Adrenal gland (tissue), 9 donors: ENCODE measurements at regions not wholly inside any gene's neighbourhood (a gene's known extent, or its start where the extent isn't known, plus 50 kb on each side); places are given as distances from the start of the nearest gene placed in this dataset.
"Not testable (repeated sequence)": the region's sequence is repeated elsewhere in the genome, so short reads cannot be mapped to it uniquely, and the experiment has no call there.

ENCODE experiments used
- DNase-seq, 7 donors: peaks; one replicate each; pipeline ENCODE4 v3.0.0-alpha.2; 2019 to 2020
- H3K27ac ChIP-seq, 5 donors: fragments of 200-600 bp; sonication (generic) in 4 of 5; 1 replicate in 3 of 5; 2 replicates in 2 of 5; pipeline versions ENCODE4 v1.5.1 to v1.8.0; 2016 to 2020; ENCODE audit warnings: mild to moderate bottlenecking in 1 of 5
- H3K27me3 ChIP-seq: fragments of 200-600 bp; 2 replicates; pipeline ENCODE4 v1.8.0; 2021
- H3K36me3 ChIP-seq, 2 donors: fragments of 200-600 bp; replicated peaks in 1 of 2; 1 replicate in 1 of 2; 2 replicates in 1 of 2; pipeline versions ENCODE4 v1.5.1 to v1.8.0; 2018 to 2022
- H3K4me1 ChIP-seq, 2 donors: fragments of 200-600 bp; replicated peaks in 1 of 2; 1 replicate in 1 of 2; 2 replicates in 1 of 2; pipeline versions ENCODE4 v1.5.1 to v1.8.0; 2018 to 2021
- H3K4me3 ChIP-seq, 4 donors: fragments of 200-600 bp; sonication (generic) in 3 of 4; one replicate each; pipeline ENCODE4 v1.5.1; 2016 to 2018
- H3K9me3 ChIP-seq, 3 donors: fragments of 200-600 bp; sonication (generic) in 1 of 3; replicated peaks in 1 of 3; 1 replicate in 2 of 3; 2 replicates in 1 of 3; pipeline versions ENCODE4 v1.5.1 to v1.8.0; 2016 to 2021
- POLR2A ChIP-seq, 2 donors: fragments of 450-650 bp; IDR thresholded peaks; one replicate each; pipeline ENCODE4 v1.6.1; 2017; ENCODE audit warnings: antibody characterized with exemption in 2 of 2, mild to moderate bottlenecking in 2 of 2, moderate library complexity in 1 of 2
- WGBS, 4 donors: extraction: QIAGEN DNeasy Blood & Tissue Kit in 2 of 4; methylation state at CpG; one replicate each; pipeline versions ENCODE4 v1.1.5 to v1.1.7; 2013 to 2017; 5-methylcytosine and 5-hydroxymethylcytosine counted together
- intact Hi-C, 2 donors: fragments of 100-400 bp; cut with DNase I; formaldehyde crosslinking; loops; one replicate each; pipeline versions ENCODE4 v1.14.1 to v1.15.0; 2022 to 2023
- TF ChIP-seq, protein P1 (sequence below), 6 experiments: fragments of 450-650 bp in 4 of 6; fragments of 200-600 bp in 2 of 6; sonication (generic) in 1 of 6; IDR thresholded peaks; 1 replicate in 5 of 6; 2 replicates in 1 of 6; pipeline versions ENCODE4 v1.5.1 to v1.8.0; 2016 to 2021; ENCODE audit warnings: antibody characterized with exemption in 6 of 6, mild to moderate bottlenecking in 2 of 6, moderate library complexity in 1 of 6
- donor health status: healthy with polysubstance abuse.
- donor health status: Bipolar disorder and iron deficiency.
- donor health status: DM: yes; HTN: yes; CAD: no.
- donor health status: DM: no; HTN: no; CAD: no.
- donor health status: DM: no; HTN: no; CAD: no.

DNA sequence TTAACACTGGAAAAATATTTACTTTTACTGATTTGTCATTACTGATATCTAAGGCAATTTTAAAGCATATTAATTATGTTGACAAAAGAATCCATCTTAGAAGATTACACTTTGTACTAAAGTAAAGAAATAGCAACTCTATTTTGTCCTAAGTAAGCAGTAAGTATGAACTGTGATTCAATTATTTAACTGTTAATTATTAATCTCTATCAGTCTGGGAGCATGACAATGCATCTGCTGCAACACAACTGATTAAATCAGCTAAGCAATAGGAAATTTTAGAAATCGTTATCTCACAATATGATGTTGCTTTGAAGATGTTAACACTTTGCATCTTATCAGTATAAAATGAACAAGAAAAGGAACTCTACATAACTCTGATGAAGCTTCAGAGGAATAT lies 172.3 kb downstream of the DPY19L2 start:
- Histone ChIP-seq H3K36me3 (no peaks in the 10 kb centered on the region), H3K27ac (no peak overlapping the region), H3K4me1 (no peaks in the 10 kb centered on the region), H3K9me3 (no peaks in the 10 kb centered on the region), H3K27me3 (no peaks in the 10 kb centered on the region), H3K4me3 (no peak overlapping the region)
- TF ChIP-seq, protein P1, sequence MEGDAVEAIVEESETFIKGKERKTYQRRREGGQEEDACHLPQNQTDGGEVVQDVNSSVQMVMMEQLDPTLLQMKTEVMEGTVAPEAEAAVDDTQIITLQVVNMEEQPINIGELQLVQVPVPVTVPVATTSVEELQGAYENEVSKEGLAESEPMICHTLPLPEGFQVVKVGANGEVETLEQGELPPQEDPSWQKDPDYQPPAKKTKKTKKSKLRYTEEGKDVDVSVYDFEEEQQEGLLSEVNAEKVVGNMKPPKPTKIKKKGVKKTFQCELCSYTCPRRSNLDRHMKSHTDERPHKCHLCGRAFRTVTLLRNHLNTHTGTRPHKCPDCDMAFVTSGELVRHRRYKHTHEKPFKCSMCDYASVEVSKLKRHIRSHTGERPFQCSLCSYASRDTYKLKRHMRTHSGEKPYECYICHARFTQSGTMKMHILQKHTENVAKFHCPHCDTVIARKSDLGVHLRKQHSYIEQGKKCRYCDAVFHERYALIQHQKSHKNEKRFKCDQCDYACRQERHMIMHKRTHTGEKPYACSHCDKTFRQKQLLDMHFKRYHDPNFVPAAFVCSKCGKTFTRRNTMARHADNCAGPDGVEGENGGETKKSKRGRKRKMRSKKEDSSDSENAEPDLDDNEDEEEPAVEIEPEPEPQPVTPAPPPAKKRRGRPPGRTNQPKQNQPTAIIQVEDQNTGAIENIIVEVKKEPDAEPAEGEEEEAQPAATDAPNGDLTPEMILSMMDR (IDR thresholded peaks at IDR 0.05) = no peak
- TF ChIP-seq POLR2A (IDR thresholded peaks at IDR 0.05) = no peak
- DNase-seq = no peak
- WGBS, 4 donors = 42 to 43% (median 43%) methylated on average over 1 of the region's 1 CpG
- intact Hi-C loops = no loop called here

DNA sequence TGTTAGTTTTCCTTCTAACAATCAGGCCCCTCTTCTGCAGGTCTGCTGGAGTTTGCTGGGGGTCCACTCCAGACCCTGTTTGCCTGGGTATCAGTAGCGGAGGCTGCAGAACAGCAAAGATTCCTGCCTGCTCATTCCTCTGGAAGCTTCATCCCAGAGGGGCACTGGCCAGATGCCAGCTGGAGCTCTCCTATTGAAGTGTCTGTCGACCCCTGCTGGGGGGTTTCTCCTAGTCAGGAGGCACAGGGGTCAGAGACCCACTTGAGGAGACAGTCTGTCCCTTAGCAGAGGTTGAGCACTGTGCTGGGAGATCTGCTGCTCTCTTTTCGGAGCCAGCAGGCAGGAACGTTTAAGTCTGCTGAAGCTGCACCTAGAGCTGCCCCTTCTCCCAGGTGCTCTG lies 174.9 kb downstream of the DPY19L2 start:
- H3K27me3 ChIP-seq, H3K27ac ChIP-seq, H3K9me3 ChIP-seq, H3K36me3 ChIP-seq, intact Hi-C loops, H3K4me1 ChIP-seq, H3K4me3 ChIP-seq: not testable (repeated sequence)
- DNase-seq = peak in 1 of 7 donors; percentile 13
- WGBS, 4 donors = 69 to 83% (median 79%) methylated on average over 2 to 4 of the region's 4 CpGs

DNA sequence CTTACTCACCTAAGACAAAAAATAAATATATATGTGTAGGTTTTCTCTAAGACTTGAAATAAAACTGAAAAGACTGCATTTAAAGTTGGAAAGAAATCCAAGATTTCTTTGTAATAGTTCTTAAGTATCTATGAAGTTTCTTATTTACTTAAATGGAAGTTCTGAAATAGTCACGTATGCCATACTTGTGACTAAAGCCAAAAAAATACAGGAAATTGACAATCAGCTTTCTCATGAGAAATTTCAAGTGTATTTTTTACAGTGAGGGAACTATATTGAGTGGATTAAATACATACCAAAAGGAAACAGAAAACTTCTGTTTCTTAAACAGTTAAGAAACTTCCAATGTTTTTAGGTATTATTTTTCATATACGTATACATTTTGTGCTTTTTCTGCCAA lies 188.1 kb downstream of the DPY19L2 start:
- Histone ChIP-seq H3K27ac (no peak overlapping the region), H3K4me1 (no peaks in the 10 kb centered on the region), H3K9me3 (no peaks in the 10 kb centered on the region), H3K4me3 (no peak overlapping the region), H3K36me3 (no peaks in the 10 kb centered on the region), H3K27me3 (no peaks in the 10 kb centered on the region)
- TF ChIP-seq POLR2A (IDR thresholded peaks at IDR 0.05) = no peak
- TF ChIP-seq, protein P1 (IDR thresholded peaks at IDR 0.05) = no peak
- intact Hi-C loops = no loop called here
- DNase-seq = no peak
- 43 to 57% (median 52%) methylated on average over 2 of the region's 2 CpGs for WGBS, 4 donors

DNA sequence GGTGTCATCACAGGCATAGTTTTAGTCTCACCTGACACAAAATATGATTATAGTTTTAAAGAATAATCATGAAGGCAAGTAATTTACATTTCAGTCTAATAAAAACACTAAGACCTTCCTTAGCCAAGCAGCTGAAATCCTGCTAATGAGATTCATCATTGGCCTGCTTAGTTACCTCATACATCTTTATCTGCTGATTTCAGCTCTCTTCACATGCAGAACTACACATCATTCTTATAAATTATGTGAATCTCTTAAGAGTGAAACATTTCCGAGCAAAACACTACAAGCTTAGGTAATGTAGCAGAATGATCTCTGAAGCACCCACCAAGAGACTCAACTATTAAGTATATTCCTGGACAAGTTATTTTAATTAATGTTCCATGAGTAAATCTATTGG lies 198.1 kb downstream of the DPY19L2 start:
- DNase-seq = no peak
- no peaks in the 10 kb centered on the region for H3K27me3 ChIP-seq
- WGBS, 4 donors = 57 to 86% (median 82%) methylated on average over 1 of the region's 1 CpG
- H3K4me1 ChIP-seq = no peaks in the 10 kb centered on the region
- H3K4me3 ChIP-seq = no peak overlapping the region
- intact Hi-C loops = no loop called here
- TF ChIP-seq POLR2A (IDR thresholded peaks at IDR 0.05) = no peak
- TF ChIP-seq, protein P1 (IDR thresholded peaks at IDR 0.05) = no peak
- no peaks in the 10 kb centered on the region for H3K36me3 ChIP-seq
- no peak overlapping the region for H3K27ac ChIP-seq
- no peaks in the 10 kb centered on the region for H3K9me3 ChIP-seq

DNA sequence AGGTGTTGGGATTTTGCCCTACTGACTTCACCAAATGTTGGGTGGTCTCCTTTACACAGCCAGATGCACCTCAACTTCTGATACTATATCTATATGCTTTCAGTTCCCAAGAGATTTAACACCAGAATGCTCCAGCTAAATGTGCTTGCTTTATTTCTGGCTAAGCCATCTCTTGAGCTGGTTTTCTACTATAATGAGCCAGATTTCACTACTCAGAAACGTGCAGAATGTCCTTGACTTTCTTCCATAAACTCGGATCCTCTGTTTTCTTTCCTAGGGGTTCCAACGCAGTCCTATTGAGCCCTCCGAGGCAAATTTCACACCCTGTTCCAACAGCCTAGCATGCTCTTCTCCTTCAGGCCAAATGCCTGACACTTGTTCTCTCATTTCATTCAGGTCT lies 200.3 kb downstream of the DPY19L2 start:
- H3K27me3 ChIP-seq = no peaks in the 10 kb centered on the region
- no peaks in the 10 kb centered on the region for H3K4me1 ChIP-seq
- H3K36me3 ChIP-seq = no peaks in the 10 kb centered on the region
- TF ChIP-seq, protein P1 (IDR thresholded peaks at IDR 0.05) = no peak
- TF ChIP-seq POLR2A (IDR thresholded peaks at IDR 0.05) = no peak
- intact Hi-C loops = no loop called here
- 27 to 33% (median 31%) methylated on average over 4 of the region's 4 CpGs for WGBS, 4 donors
- DNase-seq = no peak
- H3K9me3 ChIP-seq = no peaks in the 10 kb centered on the region
- H3K4me3 ChIP-seq = no peak overlapping the region
- H3K27ac ChIP-seq = no peak overlapping the region
